NCI-H1930 (cell line): ENCODE measurements at regions not wholly inside any gene's neighbourhood (a gene's known extent, or its start where the extent isn't known, plus 50 kb on each side); places are given as distances from the start of the nearest gene placed in this dataset.
A peak's percentile ranks its signal among the peaks of the same experiment; 100 is the strongest.
"Not testable (repeated sequence)": the region's sequence is repeated elsewhere in the genome, so short reads cannot be mapped to it uniquely, and the experiment has no call there.

Experiments
- DNase-seq, 2 experiments: peaks; one replicate each; lab custom pipeline; 2025; lab: John Stamatoyannopoulos, UW

GRCh38 chr7:113783403-113783802 is 135.4 kb downstream of the PPP1R3A start:
- no peak for DNase-seq

DNA sequence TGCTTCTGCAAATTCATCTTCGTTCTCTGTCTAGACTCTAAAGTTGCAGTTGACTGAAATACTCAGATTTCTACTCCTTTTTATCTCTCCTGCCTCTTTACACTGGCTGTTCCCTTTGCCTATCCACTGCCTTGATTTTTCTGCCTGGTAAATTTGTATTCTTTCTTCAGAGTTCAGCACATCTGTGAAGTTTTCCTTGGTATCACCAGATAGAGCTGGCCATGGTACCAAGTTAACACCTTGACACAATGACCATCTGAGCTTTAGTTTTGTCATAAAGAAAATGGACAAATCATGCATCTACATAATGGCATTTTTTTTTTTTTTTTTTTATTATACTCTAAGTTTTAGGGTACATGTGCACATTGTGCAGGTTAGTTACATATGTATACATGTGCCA is 143.0 kb downstream of the PPP1R3A start:
- no peak for DNase-seq

- no peak for DNase-seq
Observed at GRCh38 chr7:113775401-113775800, 143.4 kb downstream of the PPP1R3A start.

DNA sequence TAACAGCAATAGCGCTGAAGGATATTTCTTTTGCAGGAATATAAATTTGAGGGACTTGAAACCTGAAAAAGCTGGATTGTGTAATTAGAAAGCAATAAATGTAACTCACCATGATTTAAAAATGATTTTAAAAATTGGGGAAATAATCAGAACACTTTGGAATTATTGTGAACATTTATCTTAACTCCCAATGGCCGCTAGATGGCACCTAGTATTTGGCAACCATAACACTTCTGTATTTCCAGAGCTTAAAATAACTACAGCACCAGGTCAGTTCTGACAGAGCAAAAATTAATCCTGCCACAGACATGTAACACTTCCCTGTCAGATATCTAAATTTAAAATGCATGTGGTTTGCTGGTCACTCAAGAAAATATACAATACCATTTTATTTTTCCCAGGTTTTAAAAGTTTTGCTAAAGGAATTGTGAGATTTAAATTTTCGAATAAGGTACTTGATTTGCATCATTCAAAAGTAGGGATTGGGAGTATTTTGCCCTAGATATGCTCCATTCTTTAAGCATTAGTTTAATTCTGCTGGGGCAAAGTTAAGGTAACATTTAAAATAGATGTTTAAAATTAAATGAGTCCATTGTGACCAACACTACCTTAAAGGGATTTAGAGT is 144.5 kb downstream of the PPP1R3A start:
- DNase-seq: peak; percentile 14 to 20

- DNase-seq: no peak
Observed at GRCh38 chr7:113770146-113770738, 148.6 kb downstream of the PPP1R3A start.

- no peak for DNase-seq
Observed at GRCh38 chr7:113768387-113768786, 150.4 kb downstream of the PPP1R3A start.

GRCh38 chr7:113764401-113765035 is 154.3 kb downstream of the PPP1R3A start:
- no peak for DNase-seq

GRCh38 chr7:113763226-113763625 is 155.6 kb downstream of the PPP1R3A start:
- no peak for DNase-seq

DNA sequence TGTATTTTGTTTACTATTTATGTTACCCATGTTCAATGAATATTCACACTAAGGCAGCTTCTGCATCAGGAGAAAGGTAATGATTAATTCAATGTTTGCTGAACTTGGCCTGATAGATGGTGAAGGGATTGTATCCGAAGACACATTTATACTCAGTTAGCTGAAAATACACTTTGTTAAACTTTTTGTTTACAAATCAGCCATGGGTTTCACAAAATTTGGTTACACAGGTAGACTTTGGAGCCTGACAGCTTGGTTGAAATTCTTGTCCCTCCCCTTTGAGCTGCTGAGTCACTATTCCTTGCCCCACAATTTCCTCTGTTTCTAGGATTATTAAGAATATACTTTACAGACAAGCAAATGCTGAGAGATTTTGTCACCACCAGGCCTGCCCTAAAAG is 162.6 kb downstream of the PPP1R3A start:
- DNase-seq: no peak

- DNase-seq: no peak
Observed at GRCh38 chr7:113752689-113753088, 166.1 kb downstream of the PPP1R3A start.

- DNase-seq: no peak
Observed at GRCh38 chr7:113752289-113752688, 166.5 kb downstream of the PPP1R3A start.

GRCh38 chr7:113751547-113751946 is 167.3 kb downstream of the PPP1R3A start:
- no peak for DNase-seq

- not testable (repeated sequence) for DNase-seq
Observed at GRCh38 chr7:113748385-113748784, 170.4 kb downstream of the PPP1R3A start.

GRCh38 chr7:113742946-113743431 is 175.8 kb downstream of the PPP1R3A start:
- peak; percentile 23 to 49 for DNase-seq

DNA sequence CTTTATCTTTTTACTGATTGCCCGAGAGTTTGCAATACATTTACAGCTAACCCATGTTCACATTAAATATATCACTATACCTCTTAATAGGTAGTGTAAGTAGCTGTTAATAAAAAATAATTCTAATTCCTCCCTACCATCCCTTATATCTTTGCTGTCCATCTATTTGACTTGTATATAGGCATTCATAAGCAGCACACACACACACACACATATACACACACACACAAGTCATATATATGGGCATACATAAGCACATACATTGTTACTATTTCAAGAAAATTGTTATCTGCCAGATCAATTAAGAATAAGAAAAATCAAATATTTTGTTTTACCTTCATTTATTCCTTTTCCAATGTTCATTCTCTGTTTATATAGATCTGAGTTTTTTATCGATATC is 176.4 kb downstream of the PPP1R3A start:
- DNase-seq: no peak

DNA sequence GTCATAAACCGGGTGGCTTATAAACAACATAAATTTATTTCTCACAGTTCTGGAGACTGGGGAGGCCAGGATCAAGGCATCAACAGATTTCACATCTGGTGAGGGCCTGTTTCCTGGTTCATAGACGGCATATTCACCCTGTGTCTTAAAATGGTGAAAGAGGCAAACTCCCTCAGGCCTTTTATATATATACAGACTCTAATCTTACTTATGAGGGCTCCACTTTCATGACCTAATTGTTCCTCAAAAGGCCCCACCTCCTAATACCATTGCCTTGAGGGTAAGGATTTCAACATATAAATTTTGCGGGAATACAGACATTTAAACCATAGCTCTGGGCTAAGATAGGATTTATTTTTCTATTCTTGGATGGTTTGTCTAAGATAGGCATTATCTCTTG is 187.2 kb downstream of the PPP1R3A start:
- DNase-seq: no peak

DNA sequence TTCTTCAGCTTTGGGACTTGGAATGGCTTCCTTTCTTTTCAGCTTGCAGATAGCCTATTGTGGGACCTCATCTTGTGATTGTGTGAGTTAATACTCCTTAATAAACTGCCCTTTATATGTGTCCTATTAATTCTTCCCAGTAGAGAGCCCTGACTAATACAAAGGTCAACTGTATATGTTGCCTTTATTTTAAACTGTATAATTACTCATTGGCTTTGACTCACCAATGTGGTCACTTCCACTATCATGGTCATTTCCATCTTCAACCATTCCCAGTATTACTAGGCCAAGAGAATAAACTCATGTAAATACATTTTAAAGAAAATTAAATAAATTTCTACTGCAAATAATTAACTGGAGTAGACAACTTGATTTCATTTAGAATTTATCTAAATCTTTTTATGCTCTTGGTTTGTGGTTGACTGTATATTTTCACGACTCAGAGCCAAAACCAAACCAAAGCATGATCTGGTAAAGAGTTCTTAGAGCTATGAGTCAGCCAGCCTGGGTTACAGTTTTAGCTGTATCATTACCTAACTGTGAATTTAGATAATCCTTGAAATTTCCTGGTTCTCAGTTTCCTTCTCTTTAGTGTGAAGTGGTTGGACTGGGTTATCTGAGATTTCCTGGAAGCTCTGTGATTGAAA is 188.4 kb downstream of the PPP1R3A start:
- no peak for DNase-seq

- no peak for DNase-seq
Observed at GRCh38 chr7:113727486-113727885, 191.3 kb downstream of the PPP1R3A start.

DNA sequence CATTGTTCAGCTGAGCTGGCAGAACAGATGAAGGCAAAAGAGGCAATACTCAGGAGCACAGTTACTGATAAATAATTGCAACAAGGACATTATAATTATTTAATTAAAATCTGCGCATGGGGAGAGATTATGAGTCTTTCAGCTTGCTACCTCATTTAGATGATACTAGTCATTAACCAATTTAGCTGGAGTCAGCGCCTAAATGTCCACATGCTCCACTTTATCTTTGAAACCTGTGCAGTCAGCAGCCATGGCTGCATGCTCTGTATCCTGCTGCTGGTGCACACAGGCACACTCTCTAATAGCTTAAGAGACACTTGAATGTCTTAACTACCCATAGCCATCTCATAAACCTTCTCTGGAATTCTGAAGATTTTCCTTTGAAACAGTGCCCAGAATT is 196.8 kb downstream of the PPP1R3A start:
- DNase-seq: no peak

GRCh38 chr7:113717739-113718138 is 201.1 kb downstream of the PPP1R3A start:
- no peak for DNase-seq

GRCh38 chr7:113715981-113716856 is 202.6 kb downstream of the PPP1R3A start:
- no peak for DNase-seq

GRCh38 chr7:113715262-113715661 is 203.5 kb downstream of the PPP1R3A start:
- DNase-seq: no peak
